ENCODE measurements at regions not wholly inside any gene's neighbourhood (a gene's known extent, or its start where the extent isn't known, plus 50 kb on each side); places are given as distances from the start of the nearest gene placed in this dataset.

DNA sequence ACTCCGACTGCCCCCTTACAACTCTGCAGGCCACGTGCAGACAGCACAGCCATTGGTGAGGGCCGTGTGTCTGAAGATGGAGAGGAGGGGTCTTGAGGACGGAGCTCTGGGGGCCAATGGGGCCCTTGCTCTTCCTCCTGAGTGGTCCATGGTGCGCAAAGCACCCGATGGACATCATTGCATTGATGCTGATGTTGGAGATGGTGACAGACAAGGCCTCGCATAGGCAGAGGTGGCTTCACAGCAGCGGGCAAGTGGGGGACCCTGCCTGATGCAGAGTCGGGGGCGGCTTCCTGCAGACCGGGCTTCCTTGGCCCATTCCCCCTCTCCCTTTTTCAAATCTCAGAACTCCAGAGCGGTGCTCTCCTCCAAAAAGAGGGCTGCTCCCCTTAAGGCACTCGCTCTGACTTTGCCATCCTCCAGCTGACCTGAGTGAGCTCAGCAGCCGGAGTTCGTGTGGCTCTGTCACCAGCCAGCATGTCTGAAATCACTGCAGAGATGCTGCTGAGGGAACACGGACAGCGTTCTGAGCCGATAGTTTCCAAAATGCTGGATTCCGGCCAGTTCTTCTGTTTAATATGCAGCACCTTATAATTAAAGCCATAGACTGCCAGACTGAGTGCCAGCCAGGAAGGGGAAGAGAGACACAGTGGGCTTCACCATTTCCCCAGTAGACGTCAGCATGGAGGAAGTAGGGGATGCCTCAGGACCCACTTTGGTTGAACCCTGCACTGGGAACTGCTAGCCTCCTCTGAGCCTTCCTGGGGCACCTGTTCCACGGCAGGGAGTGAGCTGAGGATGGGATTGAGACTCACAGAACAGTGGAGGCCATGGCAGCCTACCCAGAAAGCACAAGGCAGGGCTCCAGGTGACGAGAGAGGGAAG, 278.2 kb downstream of the BRD1 start:
- no peak for TF ChIP-seq SNAI2 (CRISPR knock-in tag; IDR thresholded peaks at IDR 0.05)
- TF ChIP-seq ZC3H10 (CRISPR knock-in tag; IDR thresholded peaks at IDR 0.05) = no peak
- TF ChIP-seq, protein P1, sequence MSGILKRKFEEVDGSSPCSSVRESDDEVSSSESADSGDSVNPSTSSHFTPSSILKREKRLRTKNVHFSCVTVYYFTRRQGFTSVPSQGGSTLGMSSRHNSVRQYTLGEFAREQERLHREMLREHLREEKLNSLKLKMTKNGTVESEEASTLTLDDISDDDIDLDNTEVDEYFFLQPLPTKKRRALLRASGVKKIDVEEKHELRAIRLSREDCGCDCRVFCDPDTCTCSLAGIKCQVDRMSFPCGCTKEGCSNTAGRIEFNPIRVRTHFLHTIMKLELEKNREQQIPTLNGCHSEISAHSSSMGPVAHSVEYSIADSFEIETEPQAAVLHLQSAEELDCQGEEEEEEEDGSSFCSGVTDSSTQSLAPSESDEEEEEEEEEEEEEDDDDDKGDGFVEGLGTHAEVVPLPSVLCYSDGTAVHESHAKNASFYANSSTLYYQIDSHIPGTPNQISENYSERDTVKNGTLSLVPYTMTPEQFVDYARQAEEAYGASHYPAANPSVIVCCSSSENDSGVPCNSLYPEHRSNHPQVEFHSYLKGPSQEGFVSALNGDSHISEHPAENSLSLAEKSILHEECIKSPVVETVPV (CRISPR knock-in tag; IDR thresholded peaks at IDR 0.05) = no peak
- no peak for TF ChIP-seq ZFP30 (CRISPR knock-in tag; IDR thresholded peaks at IDR 0.05)
- TF ChIP-seq PPARA (CRISPR knock-in tag; IDR thresholded peaks at IDR 0.05; ENCODE audit: borderline replicate concordance) = no peak
- TF ChIP-seq ZNF8 (CRISPR knock-in tag; IDR thresholded peaks at IDR 0.05) = no peak
- no peak for TF ChIP-seq GLIS3 (CRISPR knock-in tag; IDR thresholded peaks at IDR 0.05)
- TF ChIP-seq ZNF70 (CRISPR knock-in tag; IDR thresholded peaks at IDR 0.05) = no peak

Data from SK-N-SH treated with all-trans-retinoic acid at 6 μM for 48 hours (cell line).